ENCODE measurements at regions not wholly inside any gene's neighbourhood (a gene's known extent, or its start where the extent isn't known, plus 50 kb on each side); places are given as distances from the start of the nearest gene placed in this dataset.

DNA sequence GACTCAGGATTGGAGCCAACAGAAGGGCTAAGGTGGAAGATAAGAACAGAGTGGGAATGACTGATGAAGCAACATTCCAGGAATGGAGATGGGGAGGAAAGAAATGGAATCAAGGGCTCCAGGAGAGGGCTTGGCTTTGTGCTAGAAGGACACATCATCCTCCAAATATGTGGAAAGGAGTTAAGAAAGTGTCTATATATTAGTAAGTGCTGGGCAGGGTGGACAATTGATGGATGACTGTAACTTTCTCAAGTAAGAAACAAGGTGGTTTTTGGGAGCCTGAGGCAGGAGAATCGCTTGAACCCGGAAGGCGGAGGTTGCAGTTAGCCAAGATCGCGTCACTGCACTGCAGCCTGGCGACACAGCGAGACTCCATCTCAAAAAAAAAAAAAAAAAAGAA, 71.6 kb upstream of the NFKB1 start:
- ChIA-PET CTCF (ENCODE audit: low intra/inter-chr PET ratio, low total read pairs) (no interaction called here), POLR2A (interaction anchor here (0.6 kb wide), 1 partner anchor 8 kb away, joined by 3 read pairs; no protein-coding TSS in a partner anchor)
- Histone ChIP-seq H4K20me1 (ENCODE audit: insufficient read depth, low read length) (no peaks in the 10 kb centered on the region), H3K9ac (ENCODE audit: insufficient read depth, low read depth, low read length) (no peak overlapping the region), H3K27me3 (ENCODE audit: control insufficient read depth in 1 of 2, insufficient read depth in 2 of 2, low read length in 2 of 2) (no peaks in the 10 kb centered on the region; a peak in 1 of 5 replicates), H3K4me1 (ENCODE audit: insufficient read depth, low read length) (peaks cover 18% of the 10 kb centered on the region), H3K27ac (ENCODE audit: extremely low read length, insufficient read depth, low read length) (no peak overlapping the region), H3K4me2 (ENCODE audit: low read depth, low read length) (no peak overlapping the region), H2AFZ (ENCODE audit: low read length) (no peak overlapping the region), H3K4me3 (replicated peaks in 1 of 3; ENCODE audit: insufficient read depth in 1 of 3, low read depth in 2 of 3, low read length in 3 of 3) (no peak overlapping the region), H3K36me3 (replicated peaks in 1 of 2; ENCODE audit: control insufficient read depth in 1 of 2, insufficient read depth in 2 of 2, low read length in 2 of 2) (no peaks in the 10 kb centered on the region), H3K9me3 (ENCODE audit: low read length) (no peaks in the 10 kb centered on the region), H3K79me2 (ENCODE audit: insufficient read depth, low read length) (no peaks in the 10 kb centered on the region)
- in situ Hi-C loops (cut with HindIII; ENCODE audit: extremely low pct_ligation_motif_present, low pct_unique_long_range_greater_than_20kb) = no loop called here
- no peak for DNase-seq (ENCODE audit: low spot score)
- BruUV-seq (replicated peaks) = no TSS peak
- intact Hi-C loops (cut with micrococcal nuclease; ENCODE audit: unreplicated experiment) = no loop called here
- WGBS (ENCODE audit: low lambda C conversion rate) = 96% methylated on average over 7 of the region's 7 CpGs
- TF ChIP-seq, protein P1, sequence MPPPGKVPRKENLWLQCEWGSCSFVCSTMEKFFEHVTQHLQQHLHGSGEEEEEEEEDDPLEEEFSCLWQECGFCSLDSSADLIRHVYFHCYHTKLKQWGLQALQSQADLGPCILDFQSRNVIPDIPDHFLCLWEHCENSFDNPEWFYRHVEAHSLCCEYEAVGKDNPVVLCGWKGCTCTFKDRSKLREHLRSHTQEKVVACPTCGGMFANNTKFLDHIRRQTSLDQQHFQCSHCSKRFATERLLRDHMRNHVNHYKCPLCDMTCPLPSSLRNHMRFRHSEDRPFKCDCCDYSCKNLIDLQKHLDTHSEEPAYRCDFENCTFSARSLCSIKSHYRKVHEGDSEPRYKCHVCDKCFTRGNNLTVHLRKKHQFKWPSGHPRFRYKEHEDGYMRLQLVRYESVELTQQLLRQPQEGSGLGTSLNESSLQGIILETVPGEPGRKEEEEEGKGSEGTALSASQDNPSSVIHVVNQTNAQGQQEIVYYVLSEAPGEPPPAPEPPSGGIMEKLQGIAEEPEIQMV (CRISPR knock-in tag; IDR thresholded peaks at IDR 0.05; ENCODE audit: low read depth) = no peak
- ATAC-seq = no peak
- no peak for FAIRE-seq

DNA sequence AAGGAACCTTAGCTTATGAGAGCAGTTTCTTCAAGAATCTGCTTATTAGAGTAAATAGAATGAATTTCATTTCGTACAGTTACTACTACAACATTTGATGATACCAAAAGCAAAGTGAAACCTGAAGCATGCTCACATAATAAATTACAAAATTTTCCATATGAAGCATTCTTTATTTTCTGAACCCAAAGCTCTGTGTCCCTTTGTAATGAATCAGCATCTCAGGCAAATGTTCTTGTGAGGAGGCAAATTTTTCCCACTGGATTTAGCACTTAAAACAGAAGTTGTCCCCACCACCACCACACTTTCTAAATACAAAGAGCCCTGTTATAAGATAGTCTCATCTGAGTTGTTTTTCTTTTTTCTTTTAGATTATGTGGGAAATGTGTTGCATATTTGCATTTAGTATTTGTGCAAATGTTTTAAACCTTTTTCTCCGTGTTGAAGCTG, 70.7 kb upstream of the NFKB1 start:
- Histone ChIP-seq H3K4me1 (ENCODE audit: insufficient read depth, low read length) (peaks cover 18% of the 10 kb centered on the region), H3K79me2 (ENCODE audit: insufficient read depth, low read length) (no peaks in the 10 kb centered on the region), H3K9me3 (ENCODE audit: low read length) (no peaks in the 10 kb centered on the region), H2AFZ (ENCODE audit: low read length) (peak overlapping the region; percentile 95), H3K9ac (ENCODE audit: insufficient read depth, low read depth, low read length) (peak overlapping the region; percentile 67), H3K4me3 (replicated peaks in 1 of 3; ENCODE audit: insufficient read depth in 1 of 3, low read depth in 2 of 3, low read length in 3 of 3) (peak overlapping the region; percentile 57 to 78 (median 63)), H3K27me3 (ENCODE audit: control insufficient read depth in 1 of 2, insufficient read depth in 2 of 2, low read length in 2 of 2) (no peaks in the 10 kb centered on the region; a peak in 1 of 5 replicates), H3K4me2 (ENCODE audit: low read depth, low read length) (peak overlapping the region; percentile 74), H3K36me3 (replicated peaks in 1 of 2; ENCODE audit: control insufficient read depth in 1 of 2, insufficient read depth in 2 of 2, low read length in 2 of 2) (no peaks in the 10 kb centered on the region), H4K20me1 (ENCODE audit: insufficient read depth, low read length) (no peaks in the 10 kb centered on the region), H3K27ac (ENCODE audit: extremely low read length, insufficient read depth, low read length) (peak overlapping the region; percentile 42)
- in situ Hi-C loops (cut with HindIII; ENCODE audit: extremely low pct_ligation_motif_present, low pct_unique_long_range_greater_than_20kb) = loop anchor here (10.0 kb wide), 2 partner anchors 584 to 664 kb away; partner anchors contain the start of genes BDH2 and SLC9B1
- ChIA-PET POLR2A (interaction anchor here (0.6 to 1.0 kb wide), 2 partner anchors 7 to 48 kb away, joined by 3 read pairs; no protein-coding TSS in a partner anchor), CTCF (ENCODE audit: low intra/inter-chr PET ratio, low total read pairs) (interaction anchor here (1.3 to 1.7 kb wide), 5 partner anchors 12 to 578 kb away, joined by 4 to 10 read pairs (median 7); partner anchors contain the start of genes NFKB1 and SLC39A8)
- DNase-seq (ENCODE audit: low spot score) (no peak), FAIRE-seq (no peak), ATAC-seq (no peak)
- BruUV-seq (replicated peaks) = TSS peak; percentile 79
- 41% methylated on average over 2 of the region's 2 CpGs for WGBS (ENCODE audit: low lambda C conversion rate)
- intact Hi-C loops (cut with micrococcal nuclease; ENCODE audit: unreplicated experiment) = loop anchor here (5.0 kb wide), 2 partner anchors 577 to 667 kb away; partner anchors contain the start of gene BDH2
- TF ChIP-seq ZBTB8A (CRISPR knock-in tag; IDR thresholded peaks at IDR 0.05; ENCODE audit: borderline replicate concordance, low read depth) (no peak), ZNF639 (CRISPR knock-in tag; conservative IDR thresholded peaks at IDR 0.05) (no peak), ZNF556 (CRISPR knock-in tag; IDR thresholded peaks at IDR 0.05; ENCODE audit: borderline replicate concordance) (no peak), SKI (IDR thresholded peaks at IDR 0.05; ENCODE audit: partially characterized antibody) (no peak), JUN (CRISPR knock-in tag; IDR thresholded peaks at IDR 0.05) (no peak), RELA (CRISPR knock-in tag; IDR thresholded peaks at IDR 0.05) (no peak), ZNF75D (CRISPR knock-in tag; IDR thresholded peaks at IDR 0.05; ENCODE audit: borderline replicate concordance) (no peak)
- TF ChIP-seq, protein P2, sequence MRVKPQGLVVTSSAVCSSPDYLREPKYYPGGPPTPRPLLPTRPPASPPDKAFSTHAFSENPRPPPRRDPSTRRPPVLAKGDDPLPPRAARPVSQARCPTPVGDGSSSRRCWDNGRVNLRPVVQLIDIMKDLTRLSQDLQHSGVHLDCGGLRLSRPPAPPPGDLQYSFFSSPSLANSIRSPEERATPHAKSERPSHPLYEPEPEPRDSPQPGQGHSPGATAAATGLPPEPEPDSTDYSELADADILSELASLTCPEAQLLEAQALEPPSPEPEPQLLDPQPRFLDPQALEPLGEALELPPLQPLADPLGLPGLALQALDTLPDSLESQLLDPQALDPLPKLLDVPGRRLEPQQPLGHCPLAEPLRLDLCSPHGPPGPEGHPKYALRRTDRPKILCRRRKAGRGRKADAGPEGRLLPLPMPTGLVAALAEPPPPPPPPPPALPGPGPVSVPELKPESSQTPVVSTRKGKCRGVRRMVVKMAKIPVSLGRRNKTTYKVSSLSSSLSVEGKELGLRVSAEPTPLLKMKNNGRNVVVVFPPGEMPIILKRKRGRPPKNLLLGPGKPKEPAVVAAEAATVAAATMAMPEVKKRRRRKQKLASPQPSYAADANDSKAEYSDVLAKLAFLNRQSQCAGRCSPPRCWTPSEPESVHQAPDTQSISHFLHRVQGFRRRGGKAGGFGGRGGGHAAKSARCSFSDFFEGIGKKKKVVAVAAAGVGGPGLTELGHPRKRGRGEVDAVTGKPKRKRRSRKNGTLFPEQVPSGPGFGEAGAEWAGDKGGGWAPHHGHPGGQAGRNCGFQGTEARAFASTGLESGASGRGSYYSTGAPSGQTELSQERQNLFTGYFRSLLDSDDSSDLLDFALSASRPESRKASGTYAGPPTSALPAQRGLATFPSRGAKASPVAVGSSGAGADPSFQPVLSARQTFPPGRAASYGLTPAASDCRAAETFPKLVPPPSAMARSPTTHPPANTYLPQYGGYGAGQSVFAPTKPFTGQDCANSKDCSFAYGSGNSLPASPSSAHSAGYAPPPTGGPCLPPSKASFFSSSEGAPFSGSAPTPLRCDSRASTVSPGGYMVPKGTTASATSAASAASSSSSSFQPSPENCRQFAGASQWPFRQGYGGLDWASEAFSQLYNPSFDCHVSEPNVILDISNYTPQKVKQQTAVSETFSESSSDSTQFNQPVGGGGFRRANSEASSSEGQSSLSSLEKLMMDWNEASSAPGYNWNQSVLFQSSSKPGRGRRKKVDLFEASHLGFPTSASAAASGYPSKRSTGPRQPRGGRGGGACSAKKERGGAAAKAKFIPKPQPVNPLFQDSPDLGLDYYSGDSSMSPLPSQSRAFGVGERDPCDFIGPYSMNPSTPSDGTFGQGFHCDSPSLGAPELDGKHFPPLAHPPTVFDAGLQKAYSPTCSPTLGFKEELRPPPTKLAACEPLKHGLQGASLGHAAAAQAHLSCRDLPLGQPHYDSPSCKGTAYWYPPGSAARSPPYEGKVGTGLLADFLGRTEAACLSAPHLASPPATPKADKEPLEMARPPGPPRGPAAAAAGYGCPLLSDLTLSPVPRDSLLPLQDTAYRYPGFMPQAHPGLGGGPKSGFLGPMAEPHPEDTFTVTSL (CRISPR knock-in tag; IDR thresholded peaks at IDR 0.05; ENCODE audit: borderline replicate concordance) = no peak

All from HepG2 (cell line).